ENCODE measurements at regions not wholly inside any gene's neighbourhood (a gene's known extent, or its start where the extent isn't known, plus 50 kb on each side); places are given as distances from the start of the nearest gene placed in this dataset.

- H3K9ac ChIP-seq, result no peak overlapping the region
- no peaks in the 10 kb centered on the region for H3K36me3 ChIP-seq
- H3K4me3 ChIP-seq, result no peak overlapping the region
- H4K20me1 ChIP-seq, result no peaks in the 10 kb centered on the region
- peak overlapping the region; percentile 39 for H3K4me2 ChIP-seq
- H3K27ac ChIP-seq, result no peak overlapping the region
- no peaks in the 10 kb centered on the region for H3K9me3 ChIP-seq
- no peak for TF ChIP-seq Cebpa-rat (IDR thresholded peaks at IDR 0.05)
- H3K4me1 ChIP-seq, result peaks cover 20% of the 10 kb centered on the region
- no peaks in the 10 kb centered on the region for H3K27me3 ChIP-seq
Measured at GRCh38 chr13:105937451-105937850, 598.0 kb downstream of the EFNB2 start.

GRCh38 chr13:105936816-105937215 is 598.6 kb downstream of the EFNB2 start:
- Histone ChIP-seq H3K4me1 (peaks cover 20% of the 10 kb centered on the region), H4K20me1 (no peaks in the 10 kb centered on the region), H3K27me3 (no peaks in the 10 kb centered on the region), H3K27ac (no peak overlapping the region), H3K9me3 (no peaks in the 10 kb centered on the region), H3K36me3 (no peaks in the 10 kb centered on the region), H3K4me2 (peak overlapping the region; percentile 39), H3K4me3 (no peak overlapping the region), H3K9ac (no peak overlapping the region)
- TF ChIP-seq Cebpa-rat (IDR thresholded peaks at IDR 0.05), result no peak

- H3K4me1 ChIP-seq, result peaks cover 4% of the 10 kb centered on the region
- no peak for TF ChIP-seq Cebpa-rat (IDR thresholded peaks at IDR 0.05)
- H3K27ac ChIP-seq, result no peak overlapping the region
- H3K27me3 ChIP-seq, result no peaks in the 10 kb centered on the region
- no peak overlapping the region for H3K4me2 ChIP-seq
- no peaks in the 10 kb centered on the region for H3K36me3 ChIP-seq
- no peak overlapping the region for H3K4me3 ChIP-seq
- no peaks in the 10 kb centered on the region for H3K9me3 ChIP-seq
- no peaks in the 10 kb centered on the region for H4K20me1 ChIP-seq
- no peak overlapping the region for H3K9ac ChIP-seq
Measured at GRCh38 chr13:105929505-105929904, 606.0 kb downstream of the EFNB2 start.

GRCh38 chr13:105928901-105929300 is 606.6 kb downstream of the EFNB2 start:
- Histone ChIP-seq H3K27ac (no peak overlapping the region), H3K9ac (no peak overlapping the region), H3K4me3 (no peak overlapping the region), H3K4me2 (no peak overlapping the region), H4K20me1 (no peaks in the 10 kb centered on the region), H3K4me1 (no peaks in the 10 kb centered on the region), H3K27me3 (no peaks in the 10 kb centered on the region), H3K36me3 (no peaks in the 10 kb centered on the region), H3K9me3 (no peaks in the 10 kb centered on the region)
- TF ChIP-seq Cebpa-rat (IDR thresholded peaks at IDR 0.05), result no peak

- Histone ChIP-seq H3K36me3 (no peaks in the 10 kb centered on the region), H3K27me3 (no peaks in the 10 kb centered on the region), H3K9me3 (no peaks in the 10 kb centered on the region), H4K20me1 (no peaks in the 10 kb centered on the region), H3K4me3 (no peak overlapping the region), H3K4me2 (no peak overlapping the region), H3K27ac (no peak overlapping the region), H3K9ac (no peak overlapping the region), H3K4me1 (no peaks in the 10 kb centered on the region)
- TF ChIP-seq Cebpa-rat (IDR thresholded peaks at IDR 0.05), result no peak
Measured at GRCh38 chr13:105928048-105928447, 607.4 kb downstream of the EFNB2 start.

GRCh38 chr13:105925496-105925895 is 610.0 kb downstream of the EFNB2 start:
- Histone ChIP-seq H3K27ac (no peak overlapping the region), H3K27me3 (no peaks in the 10 kb centered on the region), H3K9ac (no peak overlapping the region), H4K20me1 (no peaks in the 10 kb centered on the region), H3K4me2 (no peak overlapping the region), H3K4me1 (no peaks in the 10 kb centered on the region), H3K4me3 (no peak overlapping the region), H3K36me3 (no peaks in the 10 kb centered on the region), H3K9me3 (no peaks in the 10 kb centered on the region)
- TF ChIP-seq Cebpa-rat (IDR thresholded peaks at IDR 0.05), result no peak

- no peaks in the 10 kb centered on the region for H4K20me1 ChIP-seq
- TF ChIP-seq Cebpa-rat (IDR thresholded peaks at IDR 0.05), result no peak
- H3K27me3 ChIP-seq, result no peaks in the 10 kb centered on the region
- H3K4me3 ChIP-seq, result no peak overlapping the region
- H3K27ac ChIP-seq, result no peak overlapping the region
- no peak overlapping the region for H3K4me2 ChIP-seq
- no peak overlapping the region for H3K9ac ChIP-seq
- H3K4me1 ChIP-seq, result no peaks in the 10 kb centered on the region
- no peaks in the 10 kb centered on the region for H3K9me3 ChIP-seq
- no peaks in the 10 kb centered on the region for H3K36me3 ChIP-seq
Measured at GRCh38 chr13:105921711-105922110, 613.8 kb downstream of the EFNB2 start.

- Histone ChIP-seq H3K4me2 (no peak overlapping the region), H3K27ac (no peak overlapping the region), H3K4me1 (no peaks in the 10 kb centered on the region), H3K27me3 (no peaks in the 10 kb centered on the region), H3K9me3 (no peaks in the 10 kb centered on the region), H3K9ac (no peak overlapping the region), H3K36me3 (no peaks in the 10 kb centered on the region), H4K20me1 (no peaks in the 10 kb centered on the region), H3K4me3 (no peak overlapping the region)
- TF ChIP-seq Cebpa-rat (IDR thresholded peaks at IDR 0.05), result no peak
Measured at GRCh38 chr13:105920370-105920769, 615.1 kb downstream of the EFNB2 start.

GRCh38 chr13:105918842-105919741 is 616.4 kb downstream of the EFNB2 start:
- no peak overlapping the region for H3K4me2 ChIP-seq
- no peaks in the 10 kb centered on the region for H3K9me3 ChIP-seq
- H3K9ac ChIP-seq, result no peak overlapping the region
- no peak overlapping the region for H3K27ac ChIP-seq
- no peaks in the 10 kb centered on the region for H3K36me3 ChIP-seq
- TF ChIP-seq Cebpa-rat (IDR thresholded peaks at IDR 0.05), result no peak
- no peak overlapping the region for H3K4me3 ChIP-seq
- no peaks in the 10 kb centered on the region for H4K20me1 ChIP-seq
- H3K4me1 ChIP-seq, result peaks cover 10% of the 10 kb centered on the region
- no peaks in the 10 kb centered on the region for H3K27me3 ChIP-seq

GRCh38 chr13:105915146-105915850 is 620.2 kb downstream of the EFNB2 start:
- Histone ChIP-seq H3K9me3 (no peaks in the 10 kb centered on the region), H3K4me2 (peak overlapping the region; percentile 40; the same call in 1 of the 2 replicates), H3K36me3 (no peaks in the 10 kb centered on the region), H4K20me1 (no peaks in the 10 kb centered on the region), H3K9ac (no peak overlapping the region), H3K4me1 (peaks cover 10% of the 10 kb centered on the region), H3K4me3 (no peak overlapping the region), H3K27me3 (no peaks in the 10 kb centered on the region), H3K27ac (no peak overlapping the region)
- no peak for TF ChIP-seq Cebpa-rat (IDR thresholded peaks at IDR 0.05)
